H1 (cell line): ENCODE measurements at regions not wholly inside any gene's neighbourhood (a gene's known extent, or its start where the extent isn't known, plus 50 kb on each side); places are given as distances from the start of the nearest gene placed in this dataset.

Experiments
- ZNF274 ChIP-seq: IDR thresholded peaks from 2 replicates; pipeline ENCODE4 v1.7.0; 2012; ENCODE audit warnings: low read length, borderline replicate concordance; ENCODE audit errors: extremely low read depth

GRCh38 chr12:116399055-116399454, 121.6 kb upstream of the MED13L start (continued):
- TF ChIP-seq ZNF274 = no peak
